ENCODE measurements at regions not wholly inside any gene's neighbourhood (a gene's known extent, or its start where the extent isn't known, plus 50 kb on each side); places are given as distances from the start of the nearest gene placed in this dataset.

- no peaks in the 10 kb centered on the region for H3K4me1 ChIP-seq
- TF ChIP-seq CTCF (IDR thresholded peaks at IDR 0.05; ENCODE audit: low read depth, low read length): no peak
- H3K4me3 ChIP-seq (ENCODE audit: low read depth, low read length): no peak overlapping the region
- H3K36me3 ChIP-seq: no peaks in the 10 kb centered on the region
- peaks cover 3% of the 10 kb centered on the region for H3K27me3 ChIP-seq
- H3K9me3 ChIP-seq: no peaks in the 10 kb centered on the region
- DNase-seq: no peak
Observed at GRCh38 chr5:154135125-154135817, 55.3 kb upstream of the GALNT10 start.

DNA sequence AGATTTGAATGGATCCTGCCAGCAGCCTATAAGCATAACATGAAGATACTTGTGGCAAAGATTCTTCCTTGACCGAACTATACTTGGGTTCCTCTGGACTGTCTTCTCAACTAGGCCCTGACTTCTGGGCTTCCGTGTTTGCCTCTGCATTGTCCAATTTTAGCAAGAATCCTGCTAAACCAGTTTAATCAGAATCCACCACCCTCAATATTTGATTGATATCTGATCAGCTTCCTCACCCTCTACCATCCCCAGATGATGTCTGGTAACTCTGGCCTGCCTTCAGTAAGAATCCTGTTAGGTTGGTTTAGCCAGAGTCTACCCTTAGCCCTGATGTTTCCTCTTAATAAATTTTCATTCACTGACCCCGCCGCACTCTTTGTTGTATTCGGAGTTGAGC is 54.4 kb upstream of the GALNT10 start:
- Histone ChIP-seq H3K9me3 (no peaks in the 10 kb centered on the region), H3K27me3 (peaks cover 3% of the 10 kb centered on the region), H3K36me3 (no peaks in the 10 kb centered on the region), H3K4me1 (no peaks in the 10 kb centered on the region), H3K4me3 (ENCODE audit: low read depth, low read length) (no peak overlapping the region)
- no peak for DNase-seq
- no peak for TF ChIP-seq CTCF (IDR thresholded peaks at IDR 0.05; ENCODE audit: low read depth, low read length)

GRCh38 chr5:154138701-154139100 is 51.8 kb upstream of the GALNT10 start:
- DNase-seq: no peak
- Histone ChIP-seq H3K4me3 (ENCODE audit: low read depth, low read length) (no peak overlapping the region), H3K9me3 (no peaks in the 10 kb centered on the region), H3K36me3 (no peaks in the 10 kb centered on the region), H3K4me1 (no peaks in the 10 kb centered on the region), H3K27me3 (no peaks in the 10 kb centered on the region)
- no peak for TF ChIP-seq CTCF (IDR thresholded peaks at IDR 0.05; ENCODE audit: low read depth, low read length)

GRCh38 chr5:154140381-154140780 is 50.2 kb upstream of the GALNT10 start:
- no peak for TF ChIP-seq CTCF (IDR thresholded peaks at IDR 0.05; ENCODE audit: low read depth, low read length)
- Histone ChIP-seq H3K9me3 (no peaks in the 10 kb centered on the region), H3K4me3 (ENCODE audit: low read depth, low read length) (no peak overlapping the region), H3K36me3 (no peaks in the 10 kb centered on the region), H3K27me3 (no peaks in the 10 kb centered on the region), H3K4me1 (no peaks in the 10 kb centered on the region)
- no peak for DNase-seq

All from BE2C (cell line).